HG02840 (cell line): ENCODE measurements at regions not wholly inside any gene's neighbourhood (a gene's known extent, or its start where the extent isn't known, plus 50 kb on each side); places are given as distances from the start of the nearest gene placed in this dataset.

Experiments
- ATAC-seq: cut with Tn5 transposase; IDR thresholded peaks from one replicate; pipeline ENCODE4 v1.9.1; 2021; ENCODE audit warnings: mild to moderate bottlenecking, moderate library complexity, moderate number of reproducible peaks; ENCODE audit not compliant: unreplicated experiment, low FRiP score

DNA sequence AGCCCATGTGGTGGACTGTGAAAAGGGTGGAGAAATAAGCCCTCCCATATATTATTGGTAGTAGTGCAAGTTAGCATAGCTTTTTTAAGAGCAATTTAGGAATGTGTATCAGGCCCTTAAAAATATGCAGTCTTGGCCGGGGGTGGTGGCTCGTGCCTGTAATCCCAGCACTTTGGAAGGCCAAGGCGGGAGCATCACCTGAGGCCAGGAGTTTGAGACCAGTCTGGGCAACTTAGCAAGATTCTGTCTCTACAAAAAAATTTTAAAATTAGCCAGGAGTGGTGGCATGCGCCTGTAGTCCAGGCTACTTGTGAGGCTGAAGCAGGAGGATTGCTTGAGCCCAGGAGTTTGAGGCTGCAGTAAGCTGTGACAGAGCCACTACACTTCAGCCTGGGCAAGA, 64.2 kb upstream of the BCAT1 start:
- no peak for ATAC-seq

DNA sequence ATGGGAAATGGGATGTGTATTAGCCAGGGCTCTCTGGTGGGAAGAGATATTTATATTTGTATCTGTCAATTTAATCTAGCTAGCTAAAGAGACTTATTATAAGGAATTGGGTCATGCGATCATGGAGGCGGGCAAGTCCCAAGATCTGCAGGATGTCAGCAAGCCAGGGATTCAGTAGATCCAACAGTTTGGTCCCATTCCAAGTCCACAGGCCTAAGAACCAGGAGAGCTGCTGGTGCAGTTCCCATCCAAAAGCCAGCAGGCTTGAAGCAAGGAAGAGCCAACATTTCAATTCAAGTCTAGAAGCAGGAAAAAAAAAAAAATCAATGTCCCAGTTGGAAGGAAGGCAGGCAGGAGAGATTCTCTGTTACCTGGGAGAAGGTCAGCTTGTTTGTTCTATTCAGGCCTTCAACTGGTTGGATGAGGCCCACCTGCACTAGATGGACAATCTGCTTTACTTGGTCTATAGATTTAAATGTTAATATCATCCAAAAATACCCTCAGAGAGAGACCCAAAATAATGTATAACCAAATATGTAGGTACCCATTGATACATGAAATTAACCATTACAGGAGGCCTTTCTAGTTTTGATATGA, 60.7 kb upstream of the BCAT1 start:
- no peak for ATAC-seq

DNA sequence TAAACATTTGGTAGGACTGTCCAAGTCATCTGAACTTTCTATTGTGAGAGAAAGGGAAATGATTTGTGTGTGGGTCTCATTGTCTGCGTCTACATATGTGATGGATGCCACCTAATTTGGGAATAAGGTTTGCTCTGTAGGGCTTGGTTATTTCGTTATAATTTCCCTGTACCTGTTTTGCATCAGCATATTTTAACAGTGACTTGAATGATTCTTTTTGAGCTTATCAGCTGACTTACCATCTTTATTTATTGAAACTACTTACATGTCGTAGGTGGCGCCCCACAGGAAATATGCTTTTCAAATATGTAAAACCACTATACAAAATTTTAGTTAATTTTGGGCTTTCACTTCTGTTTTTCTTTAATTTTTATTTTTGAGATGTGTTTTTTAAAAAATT, 56.5 kb upstream of the BCAT1 start:
- peak; percentile 70 for ATAC-seq

DNA sequence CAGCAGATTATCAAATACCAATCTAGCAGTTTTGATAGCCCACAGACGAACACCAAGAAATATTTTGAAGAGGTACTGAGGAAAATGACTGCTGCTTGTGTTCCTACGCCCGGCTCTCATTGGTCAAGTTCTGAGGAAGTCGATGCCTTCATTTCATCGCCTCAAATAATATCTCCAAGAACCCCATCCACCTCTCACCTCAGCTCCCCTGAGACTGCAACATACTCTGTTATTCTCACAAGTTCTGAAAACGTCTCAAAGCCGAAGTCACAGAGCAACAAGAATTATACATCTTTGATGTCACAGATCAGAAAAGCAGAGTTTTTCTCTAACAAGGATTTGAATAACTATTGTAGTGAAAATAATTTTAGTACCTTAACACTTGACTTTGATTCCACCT, 55.5 kb upstream of the BCAT1 start:
- no peak for ATAC-seq

DNA sequence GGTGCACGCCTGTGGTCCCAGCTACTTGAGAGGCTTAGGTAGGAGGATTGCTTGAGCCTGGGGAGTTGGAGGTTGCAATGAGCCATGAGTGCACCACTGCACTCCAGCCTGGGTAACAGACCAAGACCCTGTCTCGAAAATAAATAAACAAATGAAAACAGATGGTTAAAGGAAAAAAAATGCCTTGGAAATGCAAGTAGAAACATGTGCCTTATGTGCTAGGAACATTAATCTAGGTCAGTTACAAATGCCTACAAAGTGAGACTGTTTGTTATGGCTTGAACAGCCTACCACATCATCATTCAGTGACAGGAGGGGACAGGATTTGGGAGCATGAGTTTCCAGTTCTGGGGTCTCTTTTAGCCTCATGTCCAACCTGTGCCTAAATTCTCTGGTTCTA, 52.4 kb upstream of the BCAT1 start:
- ATAC-seq, result no peak
